HCT116 (cell line): ENCODE measurements at regions not wholly inside any gene's neighbourhood (a gene's known extent, or its start where the extent isn't known, plus 50 kb on each side); places are given as distances from the start of the nearest gene placed in this dataset.

Source experiments
- ATAC-seq: fragments of 200-7000 bp; cut with Tn5 transposase; 2 replicates; pipeline ENCODE4 v1.9.1; 2020; ENCODE audit warnings: mild to moderate bottlenecking, moderate library complexity
- BruUV-seq: library from RNA; stranded (reverse); fragments of 400-500 nt; replicated peaks from 2 replicates; lab custom pipeline; 2021; lab: Mats Ljungman, UMichigan
- CTCF ChIA-PET: fragments of 300-600 bp; sonication (Branson Sonifier 250); formaldehyde crosslinking; loops from one replicate; lab custom pipeline; 2021; ENCODE audit warnings: antibody characterized with exemption; lab: Charles Lee
- POLR2A ChIA-PET: fragments of 300-600, 350-600 bp; sonication (Branson Sonifier 250); formaldehyde crosslinking; loops from one replicate; lab custom pipeline; 2021; ENCODE audit warnings: antibody characterized with exemption; lab: Charles Lee
- RAD21 ChIA-PET, 2 experiments: fragments of 300-600 bp; sonication (Branson Sonifier 250); formaldehyde crosslinking; loops; one replicate each; lab custom pipeline; 2023; ENCODE audit warnings: low total read pairs in 2 of 2; ENCODE audit not compliant: uncharacterized antibody in 2 of 2, unreplicated experiment in 2 of 2, low non-redundant PET in 1 of 2; lab: Charles Lee
- DNase-seq: peaks from one replicate; pipeline ENCODE4 v3.0.0-alpha.2; 2010; ENCODE audit warnings: low read depth, low spot score
- H2AFZ ChIP-seq: fragments of 200-600 bp; shearing (Covaris generic), sonication (generic); 2 replicates; pipeline ENCODE4 v1.6.1; 2017; ENCODE audit warnings: low read depth, mixed run types, mixed read lengths, antibody characterized with exemption, low read length; ENCODE audit not compliant: poor library complexity, severe bottlenecking
- H3K27ac ChIP-seq: 2 replicates; pipeline ENCODE4 v1.5.1; 2012; ENCODE audit warnings: low read depth, low read length
- H3K27me3 ChIP-seq: fragments of 200-600 bp; sonication (generic); 2 replicates; pipeline ENCODE4 v1.6.1; 2016; ENCODE audit warnings: mixed run types, low read length, mixed read lengths; ENCODE audit not compliant: insufficient read depth
- H3K36me3 ChIP-seq, 2 experiments: fragments of 200-500 bp in 1 of 2; fragments of 200-600 bp in 1 of 2; sonication (Bioruptor generic) in 1 of 2; sonication (generic) in 1 of 2; 2 replicates each; pipeline versions ENCODE4 v1.5.1 to v1.6.1; 2014 to 2016; ENCODE audit warnings: low read length in 2 of 2, inconsistent platforms in 1 of 2, mixed read lengths in 1 of 2, mixed run types in 1 of 2; ENCODE audit not compliant: insufficient read depth in 2 of 2, control insufficient read depth in 1 of 2
- H3K4me1 ChIP-seq, 2 experiments: fragments of 200-600 bp in 1 of 2; sonication (generic) in 1 of 2; 2 replicates each; pipeline versions ENCODE4 v1.5.1 to v1.6.1; 2012 to 2017; ENCODE audit warnings: low read length in 2 of 2, inconsistent platforms in 1 of 2, mild to moderate bottlenecking in 1 of 2, mixed read lengths in 1 of 2, mixed run types in 1 of 2, moderate library complexity in 1 of 2; ENCODE audit not compliant: insufficient read depth in 2 of 2, control insufficient read depth in 1 of 2
- H3K4me2 ChIP-seq: fragments of 200-600 bp; sonication (generic); 2 replicates; pipeline ENCODE4 v1.6.1; 2017; ENCODE audit warnings: mixed run types, low read length, mixed read lengths
- H3K4me3 ChIP-seq, 2 experiments: fragments of 200-600 bp in 1 of 2; sonication (generic) in 1 of 2; replicated peaks in 1 of 2; 2 replicates each; pipeline ENCODE4 v1.5.1; 2011 to 2016; ENCODE audit warnings: low read length in 2 of 2, control low read depth in 1 of 2, low read depth in 1 of 2, mild to moderate bottlenecking in 1 of 2, mixed read lengths in 1 of 2, mixed run types in 1 of 2
- H3K79me2 ChIP-seq: fragments of 200-600 bp; sonication (generic); 2 replicates; pipeline ENCODE4 v1.6.1; 2017; ENCODE audit warnings: mild to moderate bottlenecking, mixed run types, low read length, moderate library complexity, mixed read lengths; ENCODE audit not compliant: insufficient read depth
- H3K9ac ChIP-seq: fragments of 200-600 bp; sonication (generic); 2 replicates; pipeline ENCODE4 v1.6.1; 2016; ENCODE audit warnings: low read length, mixed read lengths
- H3K9me2 ChIP-seq: fragments of 200-600 bp; sonication (generic), shearing (Covaris generic); 2 replicates; pipeline ENCODE4 v1.6.1; 2017; ENCODE audit warnings: mixed run types, mild to moderate bottlenecking, moderate library complexity; ENCODE audit not compliant: insufficient read depth
- H3K9me3 ChIP-seq, 2 experiments: fragments of 200-500 bp in 1 of 2; fragments of 200-600 bp in 1 of 2; sonication (Bioruptor generic) in 1 of 2; sonication (generic) in 1 of 2; 2 replicates each; pipeline ENCODE4 v1.6.1; 2014 to 2017; ENCODE audit warnings: low read length in 2 of 2, mixed read lengths in 2 of 2, inconsistent platforms in 1 of 2, low read depth in 1 of 2, mild to moderate bottlenecking in 1 of 2, mixed run types in 1 of 2, moderate library complexity in 1 of 2; ENCODE audit not compliant: control insufficient read depth in 1 of 2, insufficient read depth in 1 of 2
- H4K20me1 ChIP-seq: fragments of 200-600 bp; sonication (generic), shearing (Covaris generic); 2 replicates; pipeline ENCODE4 v1.6.1; 2017; ENCODE audit warnings: mixed run types, mild to moderate bottlenecking, moderate library complexity; ENCODE audit not compliant: insufficient read depth
- CBX3 ChIP-seq: IDR thresholded peaks from 2 replicates; pipeline ENCODE4 v1.6.1; 2012; ENCODE audit warnings: low read depth
- CEBPB ChIP-seq: IDR thresholded peaks from 2 replicates; pipeline ENCODE4 v1.6.1; 2012; ENCODE audit warnings: low read depth
- EGR1 ChIP-seq: IDR thresholded peaks from 2 replicates; pipeline ENCODE4 v1.6.1; 2012; ENCODE audit warnings: low read depth
- ELF1 ChIP-seq: IDR thresholded peaks from 2 replicates; pipeline ENCODE4 v1.6.1; 2012; ENCODE audit warnings: low read depth, borderline replicate concordance
- EZH2 ChIP-seq: fragments of 200-600 bp; sonication (generic); IDR thresholded peaks from 2 replicates; pipeline ENCODE4 v1.6.1; 2017; ENCODE audit warnings: antibody characterized with exemption, mixed run types
- EZH2phosphoT487 ChIP-seq: fragments of 200-600 bp; IDR thresholded peaks from 2 replicates; pipeline ENCODE4 v1.6.1; 2018; ENCODE audit warnings: antibody characterized with exemption, borderline replicate concordance
- FOSL1 ChIP-seq: IDR thresholded peaks from 2 replicates; pipeline ENCODE4 v1.6.1; 2012; ENCODE audit warnings: low read depth
- POLR2A ChIP-seq: IDR thresholded peaks from 2 replicates; pipeline ENCODE4 v1.7.0; 2011; ENCODE audit warnings: borderline replicate concordance; ENCODE audit not compliant: insufficient read depth, insufficient read length; ENCODE audit errors: extremely low read depth
- RAD21 ChIP-seq: IDR thresholded peaks from 2 replicates; pipeline ENCODE4 v1.6.1; 2012; ENCODE audit warnings: low read depth, mild to moderate bottlenecking
- SIN3A ChIP-seq: IDR thresholded peaks from 2 replicates; pipeline ENCODE4 v1.6.1; 2012; ENCODE audit warnings: low read depth
- SP1 ChIP-seq: IDR thresholded peaks from 2 replicates; pipeline ENCODE4 v1.6.1; 2012; ENCODE audit warnings: low read depth
- SRF ChIP-seq: IDR thresholded peaks from 2 replicates; pipeline ENCODE4 v1.6.1; 2012; ENCODE audit warnings: low read depth
- TCF7L2 ChIP-seq: IDR thresholded peaks from 2 replicates; pipeline ENCODE4 v1.7.0; 2011; ENCODE audit warnings: borderline replicate concordance, inconsistent platforms; ENCODE audit not compliant: insufficient read depth, insufficient read length; ENCODE audit errors: extremely low read depth
- ZNF274 ChIP-seq: fragments of 200-500 bp; sonication (Bioruptor generic); IDR thresholded peaks from 2 replicates; pipeline ENCODE4 v1.6.1; 2014; ENCODE audit warnings: mild to moderate bottlenecking, low read depth, low read length, inconsistent platforms
- intact Hi-C: fragments of 100-400 bp; cut with micrococcal nuclease; formaldehyde crosslinking; loops from 2 replicates; pipeline ENCODE4 v1.10.0; 2022
- TF ChIP-seq, protein P1 (sequence below): IDR thresholded peaks from 2 replicates; pipeline ENCODE4 v1.6.1; 2012; ENCODE audit warnings: low read depth
- TF ChIP-seq, protein P2 (sequence below): IDR thresholded peaks from 2 replicates; pipeline ENCODE4 v1.6.1; 2011; ENCODE audit warnings: mild to moderate bottlenecking, low read length, moderate library complexity; ENCODE audit not compliant: insufficient replicate concordance; ENCODE audit errors: extremely low read depth

DNA sequence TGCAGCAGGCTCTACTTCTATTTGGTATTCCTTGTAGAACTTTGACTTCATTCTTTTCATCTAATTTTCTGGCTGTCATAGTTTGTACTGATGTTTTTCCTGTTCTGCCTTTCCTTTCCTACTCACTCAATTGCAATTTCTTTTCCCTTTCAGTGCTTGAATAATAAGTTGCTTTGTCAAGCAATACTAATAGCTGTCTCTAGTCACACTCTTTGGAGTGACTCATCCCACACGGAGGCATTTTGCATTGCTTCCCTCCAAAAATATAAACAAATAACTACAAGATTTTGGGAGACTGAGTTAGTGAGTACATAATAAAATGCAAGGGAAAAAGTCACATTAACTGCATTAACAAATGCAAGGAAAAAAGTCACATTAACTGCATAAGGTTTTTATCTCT lies 465.9 kb downstream of the CDH9 start:
- Histone ChIP-seq H3K9me3 (peaks cover 4 to 33% of the 10 kb centered on the region in 2 experiments; a peak in 2 of 4 replicates), H3K79me2 (no peaks in the 10 kb centered on the region)
- intact Hi-C loops = no loop called here
- TF ChIP-seq, protein P1, sequence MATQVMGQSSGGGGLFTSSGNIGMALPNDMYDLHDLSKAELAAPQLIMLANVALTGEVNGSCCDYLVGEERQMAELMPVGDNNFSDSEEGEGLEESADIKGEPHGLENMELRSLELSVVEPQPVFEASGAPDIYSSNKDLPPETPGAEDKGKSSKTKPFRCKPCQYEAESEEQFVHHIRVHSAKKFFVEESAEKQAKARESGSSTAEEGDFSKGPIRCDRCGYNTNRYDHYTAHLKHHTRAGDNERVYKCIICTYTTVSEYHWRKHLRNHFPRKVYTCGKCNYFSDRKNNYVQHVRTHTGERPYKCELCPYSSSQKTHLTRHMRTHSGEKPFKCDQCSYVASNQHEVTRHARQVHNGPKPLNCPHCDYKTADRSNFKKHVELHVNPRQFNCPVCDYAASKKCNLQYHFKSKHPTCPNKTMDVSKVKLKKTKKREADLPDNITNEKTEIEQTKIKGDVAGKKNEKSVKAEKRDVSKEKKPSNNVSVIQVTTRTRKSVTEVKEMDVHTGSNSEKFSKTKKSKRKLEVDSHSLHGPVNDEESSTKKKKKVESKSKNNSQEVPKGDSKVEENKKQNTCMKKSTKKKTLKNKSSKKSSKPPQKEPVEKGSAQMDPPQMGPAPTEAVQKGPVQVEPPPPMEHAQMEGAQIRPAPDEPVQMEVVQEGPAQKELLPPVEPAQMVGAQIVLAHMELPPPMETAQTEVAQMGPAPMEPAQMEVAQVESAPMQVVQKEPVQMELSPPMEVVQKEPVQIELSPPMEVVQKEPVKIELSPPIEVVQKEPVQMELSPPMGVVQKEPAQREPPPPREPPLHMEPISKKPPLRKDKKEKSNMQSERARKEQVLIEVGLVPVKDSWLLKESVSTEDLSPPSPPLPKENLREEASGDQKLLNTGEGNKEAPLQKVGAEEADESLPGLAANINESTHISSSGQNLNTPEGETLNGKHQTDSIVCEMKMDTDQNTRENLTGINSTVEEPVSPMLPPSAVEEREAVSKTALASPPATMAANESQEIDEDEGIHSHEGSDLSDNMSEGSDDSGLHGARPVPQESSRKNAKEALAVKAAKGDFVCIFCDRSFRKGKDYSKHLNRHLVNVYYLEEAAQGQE = no peak
- TF ChIP-seq EZH2phosphoT487 (no peak), EGR1 (no peak), EZH2 (no peak), RAD21 (no peak), CEBPB (no peak), FOSL1 (no peak), SIN3A (no peak), ZNF274 (no peak), TCF7L2 (no peak), ELF1 (no peak), SP1 (no peak), CBX3 (no peak), SRF (no peak), POLR2A (no peak)
- TF ChIP-seq, protein P2, sequence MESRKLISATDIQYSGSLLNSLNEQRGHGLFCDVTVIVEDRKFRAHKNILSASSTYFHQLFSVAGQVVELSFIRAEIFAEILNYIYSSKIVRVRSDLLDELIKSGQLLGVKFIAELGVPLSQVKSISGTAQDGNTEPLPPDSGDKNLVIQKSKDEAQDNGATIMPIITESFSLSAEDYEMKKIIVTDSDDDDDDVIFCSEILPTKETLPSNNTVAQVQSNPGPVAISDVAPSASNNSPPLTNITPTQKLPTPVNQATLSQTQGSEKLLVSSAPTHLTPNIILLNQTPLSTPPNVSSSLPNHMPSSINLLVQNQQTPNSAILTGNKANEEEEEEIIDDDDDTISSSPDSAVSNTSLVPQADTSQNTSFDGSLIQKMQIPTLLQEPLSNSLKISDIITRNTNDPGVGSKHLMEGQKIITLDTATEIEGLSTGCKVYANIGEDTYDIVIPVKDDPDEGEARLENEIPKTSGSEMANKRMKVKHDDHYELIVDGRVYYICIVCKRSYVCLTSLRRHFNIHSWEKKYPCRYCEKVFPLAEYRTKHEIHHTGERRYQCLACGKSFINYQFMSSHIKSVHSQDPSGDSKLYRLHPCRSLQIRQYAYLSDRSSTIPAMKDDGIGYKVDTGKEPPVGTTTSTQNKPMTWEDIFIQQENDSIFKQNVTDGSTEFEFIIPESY = no peak
- TF ChIP-seq, all 23 proteins: peak for 0
- no peaks in the 10 kb centered on the region for H3K4me1 ChIP-seq
- ChIA-PET POLR2A (no interaction called here), CTCF (no interaction called here), RAD21 (no interaction called here)
- no peaks in the 10 kb centered on the region for H3K27me3 ChIP-seq
- no peak overlapping the region for H3K9ac ChIP-seq
- no peak overlapping the region for H3K27ac ChIP-seq
- H3K9me2 ChIP-seq = no peaks in the 10 kb centered on the region
- ATAC-seq (no peak), DNase-seq (no peak)
- no peaks in the 10 kb centered on the region for H4K20me1 ChIP-seq
- no TSS peak for BruUV-seq
- H2AFZ ChIP-seq = no peak overlapping the region
- H3K4me3 ChIP-seq = no peak overlapping the region
- no peak overlapping the region for H3K4me2 ChIP-seq
- no peaks in the 10 kb centered on the region for H3K36me3 ChIP-seq
